ENCODE measurements at regions not wholly inside any gene's neighbourhood (a gene's known extent, or its start where the extent isn't known, plus 50 kb on each side); places are given as distances from the start of the nearest gene placed in this dataset.

- Histone ChIP-seq H3K9me1 (ENCODE audit: insufficient read depth, low read length) (no peaks in the 10 kb centered on the region), H3K27ac (ENCODE audit: insufficient read depth, low read length) (no peak overlapping the region), H4K5ac (ENCODE audit: low read depth, low read length) (no peak overlapping the region), H4K8ac (ENCODE audit: low read depth in 2 of 2, low read length in 2 of 2) (no peak overlapping the region), H3K18ac (ENCODE audit: low read depth, low read length) (no peak overlapping the region), H4K91ac (ENCODE audit: insufficient read depth, low read depth, low read length) (no peak overlapping the region), H3K4ac (ENCODE audit: low read depth, low read length) (no peak overlapping the region), H3K27me3 (ENCODE audit: control insufficient read depth, insufficient read depth, low read length) (no peaks in the 10 kb centered on the region), H3K9ac (ENCODE audit: low read depth, low read length) (no peak overlapping the region), H2AK5ac (ENCODE audit: low read depth, low read length) (no peak overlapping the region), H3K4me3 (ENCODE audit: insufficient read depth, low read depth, low read length) (no peak overlapping the region), H3K23ac (ENCODE audit: low read depth, low read length) (no peak overlapping the region), H3K79me1 (ENCODE audit: low read depth in 1 of 2, low read length in 2 of 2) (no peaks in the 10 kb centered on the region), H3K14ac (replicated peaks; ENCODE audit: low read depth, low read length) (no peak overlapping the region), H2AK9ac (replicated peaks; ENCODE audit: low read depth, low read length, poor library complexity) (no peak overlapping the region), H3K9me3 (ENCODE audit: control insufficient read depth, insufficient read depth, low read length) (peaks cover 13% of the 10 kb centered on the region; the same call in 1 of the 2 replicates), H4K20me1 (ENCODE audit: insufficient read depth, low read length) (no peaks in the 10 kb centered on the region), H3K4me2 (ENCODE audit: low read depth, low read length) (no peak overlapping the region), H3K36me3 (ENCODE audit: control insufficient read depth, insufficient read depth, low read length) (no peaks in the 10 kb centered on the region), H3K56ac (ENCODE audit: extremely low read depth, insufficient read depth, low read length) (no peak overlapping the region), H2AFZ (replicated peaks; ENCODE audit: low read length, poor library complexity) (no peak overlapping the region), H2BK120ac (ENCODE audit: low read depth, low read length) (no peak overlapping the region), H2BK15ac (ENCODE audit: low read depth, low read length) (no peak overlapping the region), H3K4me1 (ENCODE audit: control insufficient read depth, insufficient read depth, low read length) (no peaks in the 10 kb centered on the region), H2BK5ac (ENCODE audit: low read depth, low read length, poor library complexity, severe bottlenecking) (no peak overlapping the region), H2BK20ac (ENCODE audit: low read depth, low read length) (no peak overlapping the region)
- no peak for DNase-seq
- WGBS, 2 experiments (ENCODE audit: extremely low coverage in 2 of 2, insufficient read length in 1 of 2) = 83% methylated on average over 5 of the region's 21 CpGs; no CpG with 5 or more reads in 1 of the 2 experiments
- intact Hi-C loops (cut with micrococcal nuclease) = no loop called here
- dilution Hi-C loops (cut with HindIII; ENCODE audit: low sequenced_read_pairs, unreplicated experiment) = no loop called here
- in situ Hi-C loops (cut with MboI; ENCODE audit: low sequenced_read_pairs) = no loop called here
- ChIA-PET POLR2A (ENCODE audit: unreplicated experiment) (no interaction called here), CTCF (no interaction called here)
- ATAC-seq (ENCODE audit: low read depth) = no peak
- no peak for TF ChIP-seq CEBPB (IDR thresholded peaks at IDR 0.05; ENCODE audit: low read depth, low read length)
- TF ChIP-seq, protein P1, sequence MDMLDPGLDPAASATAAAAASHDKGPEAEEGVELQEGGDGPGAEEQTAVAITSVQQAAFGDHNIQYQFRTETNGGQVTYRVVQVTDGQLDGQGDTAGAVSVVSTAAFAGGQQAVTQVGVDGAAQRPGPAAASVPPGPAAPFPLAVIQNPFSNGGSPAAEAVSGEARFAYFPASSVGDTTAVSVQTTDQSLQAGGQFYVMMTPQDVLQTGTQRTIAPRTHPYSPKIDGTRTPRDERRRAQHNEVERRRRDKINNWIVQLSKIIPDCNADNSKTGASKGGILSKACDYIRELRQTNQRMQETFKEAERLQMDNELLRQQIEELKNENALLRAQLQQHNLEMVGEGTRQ (IDR thresholded peaks at IDR 0.05; ENCODE audit: low read depth, low read length) = no peak
- TF ChIP-seq MAFK (IDR thresholded peaks at IDR 0.05; ENCODE audit: low read depth, low read length) = no peak
- TF ChIP-seq SMC3 (IDR thresholded peaks at IDR 0.05; ENCODE audit: low read depth, low read length) = no peak
- TF ChIP-seq RFX5 (IDR thresholded peaks at IDR 0.05; ENCODE audit: low read depth, low read length) = no peak
- no peak for TF ChIP-seq MAZ (IDR thresholded peaks at IDR 0.05; ENCODE audit: borderline replicate concordance, low read depth, low read length)
- TF ChIP-seq POLR2A (IDR thresholded peaks at IDR 0.05; ENCODE audit: low read depth, low read length) = no peak
- TF ChIP-seq ELK1 (IDR thresholded peaks at IDR 0.05; ENCODE audit: borderline replicate concordance, low read depth, low read length) = no peak
- TF ChIP-seq NFE2L2 (IDR thresholded peaks at IDR 0.05; ENCODE audit: low read depth, low read length) = no peak
- no peak for TF ChIP-seq CHD1 (IDR thresholded peaks at IDR 0.05; ENCODE audit: low read depth, low read length)
- TF ChIP-seq, protein P2, sequence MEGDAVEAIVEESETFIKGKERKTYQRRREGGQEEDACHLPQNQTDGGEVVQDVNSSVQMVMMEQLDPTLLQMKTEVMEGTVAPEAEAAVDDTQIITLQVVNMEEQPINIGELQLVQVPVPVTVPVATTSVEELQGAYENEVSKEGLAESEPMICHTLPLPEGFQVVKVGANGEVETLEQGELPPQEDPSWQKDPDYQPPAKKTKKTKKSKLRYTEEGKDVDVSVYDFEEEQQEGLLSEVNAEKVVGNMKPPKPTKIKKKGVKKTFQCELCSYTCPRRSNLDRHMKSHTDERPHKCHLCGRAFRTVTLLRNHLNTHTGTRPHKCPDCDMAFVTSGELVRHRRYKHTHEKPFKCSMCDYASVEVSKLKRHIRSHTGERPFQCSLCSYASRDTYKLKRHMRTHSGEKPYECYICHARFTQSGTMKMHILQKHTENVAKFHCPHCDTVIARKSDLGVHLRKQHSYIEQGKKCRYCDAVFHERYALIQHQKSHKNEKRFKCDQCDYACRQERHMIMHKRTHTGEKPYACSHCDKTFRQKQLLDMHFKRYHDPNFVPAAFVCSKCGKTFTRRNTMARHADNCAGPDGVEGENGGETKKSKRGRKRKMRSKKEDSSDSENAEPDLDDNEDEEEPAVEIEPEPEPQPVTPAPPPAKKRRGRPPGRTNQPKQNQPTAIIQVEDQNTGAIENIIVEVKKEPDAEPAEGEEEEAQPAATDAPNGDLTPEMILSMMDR (conservative IDR thresholded peaks at IDR 0.05; ENCODE audit: low read depth, low read length) = no peak
- no peak for TF ChIP-seq RCOR1 (IDR thresholded peaks at IDR 0.05; ENCODE audit: insufficient replicate concordance, low read length)
- BruUV-seq (replicated peaks) = no TSS peak
Measured at GRCh38 chr10:80814147-80814652, 276.5 kb downstream of the SH2D4B start.

Data from IMR-90 (cell line).